Astrocyte of the spinal cord (primary cell): ENCODE measurements at regions not wholly inside any gene's neighbourhood (a gene's known extent, or its start where the extent isn't known, plus 50 kb on each side); places are given as distances from the start of the nearest gene placed in this dataset.

Source experiments
- DNase-seq: peaks from one replicate; pipeline ENCODE4 v3.0.0; 2011; ENCODE audit warnings: low read depth, low spot score
- H3K4me3 ChIP-seq: 2 replicates; pipeline ENCODE4 v1.5.1; 2011; ENCODE audit warnings: low read depth, mild to moderate bottlenecking, low read length, moderate library complexity
- in situ Hi-C: cut with HindIII; loops from 2 replicates; pipeline ENCODE4 v1.10.0; 2017; ENCODE audit warnings: low sequenced_read_pairs
- TF ChIP-seq, protein P1 (sequence below): IDR thresholded peaks from 2 replicates; pipeline ENCODE4 v1.5.1; 2012; ENCODE audit warnings: low read depth, mild to moderate bottlenecking, low read length, inconsistent platforms

DNA sequence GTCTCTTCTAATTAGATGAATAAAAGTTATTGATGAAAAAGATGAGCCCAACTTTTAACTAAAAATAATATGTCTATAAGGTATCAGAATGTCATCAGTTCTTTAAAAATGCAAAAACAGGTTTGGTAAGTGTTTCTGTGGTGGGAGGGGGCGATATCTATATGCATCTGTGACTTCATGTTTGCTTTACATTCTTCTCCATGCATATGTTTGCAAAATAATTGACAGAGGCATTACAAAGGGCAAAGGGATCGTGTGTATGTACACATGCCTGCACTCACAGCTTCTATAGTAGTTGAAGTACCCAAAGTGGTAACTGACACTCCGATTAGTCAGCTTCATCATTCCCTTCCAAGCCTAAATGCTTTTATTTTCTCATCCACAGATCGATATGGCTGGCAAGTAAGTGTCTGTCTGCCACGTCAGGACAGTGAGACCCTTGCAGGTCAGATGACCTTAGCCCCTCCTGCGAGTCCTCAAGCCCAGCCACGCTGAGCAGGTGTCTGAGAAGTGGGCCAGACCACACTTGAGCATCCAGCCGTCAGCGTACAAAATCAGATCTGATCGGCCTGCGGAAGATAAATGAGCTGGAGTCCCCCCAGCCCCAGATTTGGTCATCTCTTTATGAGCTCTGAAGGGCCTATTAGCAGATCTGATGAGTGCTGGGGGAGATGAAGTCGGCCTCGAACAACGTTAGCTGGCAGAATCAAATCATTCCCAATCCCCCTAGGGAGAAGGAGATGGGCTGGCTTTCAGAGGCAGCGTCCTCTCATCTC is 369.1 kb downstream of the MAFB start:
- H3K4me3 ChIP-seq, result no peak overlapping the region
- DNase-seq, result no peak
- TF ChIP-seq, protein P1, sequence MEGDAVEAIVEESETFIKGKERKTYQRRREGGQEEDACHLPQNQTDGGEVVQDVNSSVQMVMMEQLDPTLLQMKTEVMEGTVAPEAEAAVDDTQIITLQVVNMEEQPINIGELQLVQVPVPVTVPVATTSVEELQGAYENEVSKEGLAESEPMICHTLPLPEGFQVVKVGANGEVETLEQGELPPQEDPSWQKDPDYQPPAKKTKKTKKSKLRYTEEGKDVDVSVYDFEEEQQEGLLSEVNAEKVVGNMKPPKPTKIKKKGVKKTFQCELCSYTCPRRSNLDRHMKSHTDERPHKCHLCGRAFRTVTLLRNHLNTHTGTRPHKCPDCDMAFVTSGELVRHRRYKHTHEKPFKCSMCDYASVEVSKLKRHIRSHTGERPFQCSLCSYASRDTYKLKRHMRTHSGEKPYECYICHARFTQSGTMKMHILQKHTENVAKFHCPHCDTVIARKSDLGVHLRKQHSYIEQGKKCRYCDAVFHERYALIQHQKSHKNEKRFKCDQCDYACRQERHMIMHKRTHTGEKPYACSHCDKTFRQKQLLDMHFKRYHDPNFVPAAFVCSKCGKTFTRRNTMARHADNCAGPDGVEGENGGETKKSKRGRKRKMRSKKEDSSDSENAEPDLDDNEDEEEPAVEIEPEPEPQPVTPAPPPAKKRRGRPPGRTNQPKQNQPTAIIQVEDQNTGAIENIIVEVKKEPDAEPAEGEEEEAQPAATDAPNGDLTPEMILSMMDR, result no peak
- in situ Hi-C loops, result no loop called here

- DNase-seq, result no peak
- in situ Hi-C loops, result no loop called here
- H3K4me3 ChIP-seq, result no peak overlapping the region
- TF ChIP-seq, protein P1, result no peak
Measured at GRCh38 chr20:40319056-40319455, 370.0 kb downstream of the MAFB start.

- TF ChIP-seq, protein P1, result no peak
- in situ Hi-C loops, result no loop called here
Measured at GRCh38 chr20:40317156-40317790, 371.8 kb downstream of the MAFB start.

DNA sequence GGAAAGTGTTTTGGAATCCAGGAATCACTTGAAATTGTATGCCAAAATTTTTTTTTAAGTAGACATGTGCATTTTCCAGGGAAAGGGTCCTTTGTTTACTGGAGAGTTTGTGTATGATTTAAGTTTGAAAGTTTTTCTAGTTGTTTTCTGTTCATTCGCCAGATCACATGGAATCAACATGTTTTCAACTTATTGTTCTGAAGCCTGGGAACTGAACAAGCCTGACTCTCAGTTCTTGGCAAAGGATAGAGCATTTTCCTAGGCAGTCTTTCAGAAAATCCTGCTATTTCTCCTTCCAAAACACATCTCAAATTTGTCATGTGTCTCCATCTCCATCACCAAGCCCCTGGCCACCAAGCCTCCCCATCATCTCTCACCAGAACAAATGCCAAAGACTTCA is 374.8 kb downstream of the MAFB start:
- no peak overlapping the region for H3K4me3 ChIP-seq
- in situ Hi-C loops, result no loop called here
- TF ChIP-seq, protein P1, result no peak
- DNase-seq, result no peak

More at GRCh38 chr20:40317156-40317790, 371.8 kb downstream of the MAFB start:
- no peak overlapping the region for H3K4me3 ChIP-seq
- DNase-seq, result no peak

DNA sequence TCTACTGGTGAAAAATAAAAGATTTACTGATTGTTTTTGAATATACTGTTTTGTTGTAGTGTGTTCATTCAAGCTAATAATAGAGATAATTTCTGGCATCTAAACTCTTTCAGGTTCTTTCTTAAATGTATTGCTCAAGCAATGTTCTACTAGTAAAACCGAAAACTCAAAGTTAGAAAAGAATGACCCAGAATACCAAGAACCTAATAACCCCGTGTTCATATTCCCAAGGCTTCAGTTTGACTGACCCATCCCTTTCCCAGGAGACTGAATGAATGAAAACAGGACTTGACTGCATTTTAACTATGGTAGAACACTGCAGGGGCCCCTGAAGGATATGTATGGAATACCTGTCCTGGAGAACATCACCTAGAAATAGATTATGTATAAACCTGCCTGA is 375.3 kb downstream of the MAFB start:
- in situ Hi-C loops, result no loop called here
- TF ChIP-seq, protein P1, result no peak
- no peak overlapping the region for H3K4me3 ChIP-seq
- DNase-seq, result no peak

DNA sequence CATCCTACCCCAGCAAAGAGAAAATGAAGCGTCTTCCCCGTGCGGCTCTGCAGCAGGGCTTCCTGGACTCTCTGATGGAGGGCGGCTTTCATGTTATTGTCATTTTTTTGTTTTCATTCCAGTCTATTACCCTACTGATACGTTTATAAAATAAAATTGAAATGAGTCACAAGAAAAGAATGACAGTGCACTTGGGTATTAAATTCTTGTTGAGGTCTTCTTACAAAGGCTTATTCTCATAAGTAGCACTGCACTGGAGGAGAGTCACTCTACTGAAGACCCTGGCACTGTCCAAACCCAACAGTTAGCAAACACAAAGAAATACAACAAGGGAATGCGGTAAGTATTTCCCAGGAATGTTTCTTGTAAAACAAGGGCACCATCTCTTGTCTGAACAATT is 379.3 kb downstream of the MAFB start:
- in situ Hi-C loops, result no loop called here
- peak; percentile 46 for DNase-seq
- TF ChIP-seq, protein P1, result no peak
- H3K4me3 ChIP-seq, result no peak overlapping the region
